A673 (cell line): ENCODE measurements at regions not wholly inside any gene's neighbourhood (a gene's known extent, or its start where the extent isn't known, plus 50 kb on each side); places are given as distances from the start of the nearest gene placed in this dataset.

Experiments used
- BruUV-seq: library from RNA; stranded (reverse); fragments of 400-500 nt; replicated peaks from 2 replicates; lab custom pipeline; 2021; lab: Mats Ljungman, UMichigan
- CTCF ChIA-PET: fragments of 300-600 bp; sonication (Branson Sonifier 250); formaldehyde crosslinking; loops from one replicate; lab custom pipeline; 2022; ENCODE audit warnings: antibody characterized with exemption; lab: Charles Lee
- POLR2A ChIA-PET: fragments of 300-600 bp; sonication (Branson Sonifier 250); formaldehyde crosslinking; loops from one replicate; lab custom pipeline; 2022; ENCODE audit warnings: antibody characterized with exemption; ENCODE audit not compliant: low non-redundant PET; lab: Charles Lee
- DNase-seq: peaks from one replicate; pipeline ENCODE4 v3.0.0-alpha.2; 2015; ENCODE audit warnings: low spot score
- H3K27ac ChIP-seq: fragments of 200-600 bp; sonication (generic); 2 replicates; pipeline ENCODE4 v1.5.1; 2016; ENCODE audit warnings: mixed run types, low read depth, mild to moderate bottlenecking, mixed read lengths, antibody characterized with exemption, low read length; ENCODE audit not compliant: poor library complexity, severe bottlenecking
- H3K27me3 ChIP-seq: fragments of 200-600 bp; sonication (generic); replicated peaks from 2 replicates; pipeline ENCODE4 v1.6.1; 2017; ENCODE audit warnings: mixed run types, low read depth, mild to moderate bottlenecking, mixed read lengths, antibody characterized with exemption, low read length; ENCODE audit not compliant: insufficient read depth, poor library complexity
- H3K36me3 ChIP-seq: fragments of 200-600 bp; sonication (generic); 2 replicates; pipeline ENCODE4 v1.6.1; 2016; ENCODE audit warnings: mixed run types, mild to moderate bottlenecking, mixed read lengths, antibody characterized with exemption, low read length; ENCODE audit not compliant: insufficient read depth, poor library complexity, severe bottlenecking
- H3K4me1 ChIP-seq: fragments of 200-600 bp; sonication (generic); 2 replicates; pipeline ENCODE4 v1.6.1; 2017; ENCODE audit warnings: mixed run types, mild to moderate bottlenecking, mixed read lengths, antibody characterized with exemption, low read length; ENCODE audit not compliant: insufficient read depth, poor library complexity, severe bottlenecking
- H3K4me3 ChIP-seq: fragments of 200-600 bp; sonication (generic); 2 replicates; pipeline ENCODE4 v1.5.1; 2016; ENCODE audit warnings: low read depth, mixed run types, mild to moderate bottlenecking, mixed read lengths, low read length; ENCODE audit not compliant: poor library complexity, severe bottlenecking
- H3K9me3 ChIP-seq: fragments of 200-600 bp; sonication (generic); 2 replicates; pipeline ENCODE4 v1.6.1; 2016; ENCODE audit warnings: mixed run types, low read depth, mild to moderate bottlenecking, mixed read lengths, antibody characterized with exemption, low read length; ENCODE audit not compliant: poor library complexity, severe bottlenecking
- EZH2 ChIP-seq: fragments of 200-600 bp; sonication (generic); IDR thresholded peaks from 2 replicates; pipeline ENCODE4 v1.6.1; 2017; ENCODE audit warnings: borderline replicate concordance, low read depth, mild to moderate bottlenecking, mixed read lengths, antibody characterized with exemption, low read length; ENCODE audit not compliant: poor library complexity, severe bottlenecking
- intact Hi-C: fragments of 100-400 bp; cut with micrococcal nuclease; formaldehyde crosslinking; loops from one replicate; pipeline ENCODE4 v1.10.0; 2022; ENCODE audit not compliant: unreplicated experiment
- TF ChIP-seq, protein P1 (sequence below): fragments of 300-800, 200-600 bp; sonication (generic); conservative IDR thresholded peaks from 2 replicates; pipeline ENCODE4 v1.5.1; 2017; ENCODE audit warnings: low read depth, mild to moderate bottlenecking, antibody characterized with exemption, low read length, moderate library complexity, mixed read lengths

DNA sequence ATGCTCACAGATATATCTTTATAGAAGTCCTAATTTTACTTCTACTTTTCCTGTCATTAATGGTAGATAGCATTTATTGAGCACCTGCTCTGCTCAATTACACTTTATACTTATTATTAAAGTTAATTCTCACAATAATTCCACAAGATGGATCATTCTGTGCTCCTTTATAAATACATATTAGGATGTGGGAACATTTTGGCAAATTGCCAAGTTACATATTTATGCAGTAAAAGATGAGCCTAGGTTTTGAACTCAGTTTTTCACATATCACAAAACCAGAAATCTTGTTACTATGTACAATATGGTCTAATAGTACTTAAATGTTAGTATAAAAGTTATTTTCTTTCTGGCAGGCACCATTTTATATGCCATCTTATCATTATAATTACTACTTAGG, 895.0 kb upstream of the B3GALT2 start:
- Histone ChIP-seq H3K36me3 (no peaks in the 10 kb centered on the region), H3K9me3 (no peaks in the 10 kb centered on the region), H3K27ac (no peak overlapping the region), H3K4me3 (no peak overlapping the region), H3K4me1 (no peaks in the 10 kb centered on the region), H3K27me3 (no peaks in the 10 kb centered on the region)
- no peak for TF ChIP-seq EZH2
- TF ChIP-seq, protein P1, sequence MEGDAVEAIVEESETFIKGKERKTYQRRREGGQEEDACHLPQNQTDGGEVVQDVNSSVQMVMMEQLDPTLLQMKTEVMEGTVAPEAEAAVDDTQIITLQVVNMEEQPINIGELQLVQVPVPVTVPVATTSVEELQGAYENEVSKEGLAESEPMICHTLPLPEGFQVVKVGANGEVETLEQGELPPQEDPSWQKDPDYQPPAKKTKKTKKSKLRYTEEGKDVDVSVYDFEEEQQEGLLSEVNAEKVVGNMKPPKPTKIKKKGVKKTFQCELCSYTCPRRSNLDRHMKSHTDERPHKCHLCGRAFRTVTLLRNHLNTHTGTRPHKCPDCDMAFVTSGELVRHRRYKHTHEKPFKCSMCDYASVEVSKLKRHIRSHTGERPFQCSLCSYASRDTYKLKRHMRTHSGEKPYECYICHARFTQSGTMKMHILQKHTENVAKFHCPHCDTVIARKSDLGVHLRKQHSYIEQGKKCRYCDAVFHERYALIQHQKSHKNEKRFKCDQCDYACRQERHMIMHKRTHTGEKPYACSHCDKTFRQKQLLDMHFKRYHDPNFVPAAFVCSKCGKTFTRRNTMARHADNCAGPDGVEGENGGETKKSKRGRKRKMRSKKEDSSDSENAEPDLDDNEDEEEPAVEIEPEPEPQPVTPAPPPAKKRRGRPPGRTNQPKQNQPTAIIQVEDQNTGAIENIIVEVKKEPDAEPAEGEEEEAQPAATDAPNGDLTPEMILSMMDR: no peak
- intact Hi-C loops: no loop called here
- ChIA-PET CTCF (no interaction called here), POLR2A (no interaction called here)
- no peak for DNase-seq
- no TSS peak for BruUV-seq

DNA sequence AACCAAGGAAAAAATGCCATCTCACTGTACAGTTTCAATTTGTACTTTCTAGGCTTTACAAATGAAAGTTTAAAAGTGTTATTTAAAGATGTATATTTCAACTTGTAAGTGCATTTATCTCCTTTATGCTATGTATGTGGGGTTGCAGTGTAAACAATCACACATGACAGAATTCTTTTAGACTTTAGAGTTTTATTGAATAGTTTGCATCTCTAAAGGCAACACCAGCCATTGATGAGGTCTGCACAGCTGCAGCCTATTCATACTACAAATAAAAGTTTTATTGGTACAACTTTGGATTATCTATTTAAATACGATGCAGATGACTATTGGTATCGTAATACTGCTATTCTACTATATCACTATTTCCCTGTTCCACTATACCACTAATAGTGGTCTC, 894.4 kb upstream of the B3GALT2 start:
- no TSS peak for BruUV-seq
- H3K4me1 ChIP-seq: no peaks in the 10 kb centered on the region
- intact Hi-C loops: no loop called here
- TF ChIP-seq, protein P1: no peak
- no peak for TF ChIP-seq EZH2
- H3K27ac ChIP-seq: no peak overlapping the region
- no peak overlapping the region for H3K4me3 ChIP-seq
- DNase-seq: no peak
- POLR2A ChIA-PET: no interaction called here
- no peaks in the 10 kb centered on the region for H3K36me3 ChIP-seq
- no peaks in the 10 kb centered on the region for H3K27me3 ChIP-seq
- CTCF ChIA-PET: no interaction called here
- H3K9me3 ChIP-seq: no peaks in the 10 kb centered on the region

DNA sequence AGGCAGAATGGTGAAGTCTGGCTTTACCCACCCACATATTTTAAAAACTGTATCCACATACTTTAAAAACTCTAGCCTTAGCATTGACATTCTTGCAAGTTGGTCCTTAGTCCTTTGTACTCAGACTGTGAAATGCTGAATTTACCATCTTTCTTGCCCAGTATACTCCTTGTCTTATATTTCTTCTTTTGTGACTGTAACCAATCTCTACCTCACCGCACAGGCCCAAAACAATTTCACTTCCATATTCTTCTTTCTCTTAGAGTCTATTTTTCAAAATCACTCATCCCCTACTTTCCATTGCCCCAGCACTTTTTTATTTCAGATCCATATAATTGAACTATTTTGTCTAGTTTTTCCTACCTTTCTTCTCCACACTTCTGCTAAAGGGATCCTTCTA, 892.4 kb upstream of the B3GALT2 start:
- ChIA-PET POLR2A (no interaction called here), CTCF (no interaction called here)
- Histone ChIP-seq H3K27ac (no peak overlapping the region), H3K9me3 (no peaks in the 10 kb centered on the region), H3K4me1 (no peaks in the 10 kb centered on the region), H3K36me3 (no peaks in the 10 kb centered on the region), H3K4me3 (no peak overlapping the region), H3K27me3 (no peaks in the 10 kb centered on the region)
- TF ChIP-seq, protein P1: no peak
- TF ChIP-seq EZH2: no peak
- BruUV-seq: no TSS peak
- DNase-seq: no peak
- intact Hi-C loops: no loop called here
